ENCODE measurements at regions not wholly inside any gene's neighbourhood (a gene's known extent, or its start where the extent isn't known, plus 50 kb on each side); places are given as distances from the start of the nearest gene placed in this dataset.

DNA sequence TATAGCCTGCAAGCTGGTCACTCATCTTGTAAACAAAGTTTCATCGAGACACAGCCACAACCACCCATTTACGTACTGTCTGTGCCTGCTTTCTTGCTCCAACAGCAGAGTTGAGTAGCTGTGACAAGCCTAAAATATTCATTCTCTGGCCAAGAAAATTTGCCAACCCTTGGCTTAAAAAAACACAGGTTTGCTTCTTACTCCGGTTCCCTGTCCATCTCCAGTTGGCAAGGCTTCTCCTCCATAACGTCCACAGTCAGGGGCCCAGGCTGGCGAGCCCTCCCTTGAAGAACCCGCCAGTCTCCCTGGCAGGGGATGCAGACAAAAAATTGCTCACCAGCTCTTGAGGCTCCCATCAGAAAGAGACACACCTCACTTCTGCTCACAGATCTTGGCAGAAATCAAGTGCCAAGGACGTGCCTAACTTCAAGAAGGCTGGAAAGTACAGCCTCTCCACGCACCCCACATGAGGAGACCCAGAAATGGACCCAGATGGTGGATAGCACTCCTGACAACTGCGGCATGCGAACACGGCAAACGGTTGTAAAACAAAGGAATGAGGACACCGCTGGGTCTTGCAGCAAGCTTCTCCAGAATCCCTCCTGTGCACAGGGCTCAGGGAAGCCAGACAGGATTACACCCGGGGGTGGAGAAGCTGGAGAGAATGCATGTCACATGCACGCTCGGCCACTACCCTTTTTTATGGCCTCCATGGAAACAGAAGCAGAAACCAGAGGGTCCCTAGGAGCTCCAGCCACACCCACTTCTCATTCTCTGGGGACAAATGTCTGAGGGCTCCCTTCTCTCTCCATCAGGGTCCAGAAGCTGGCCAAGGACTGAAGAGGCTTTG is 59.8 kb upstream of the SIRPA start:
- TF ChIP-seq, protein P1, sequence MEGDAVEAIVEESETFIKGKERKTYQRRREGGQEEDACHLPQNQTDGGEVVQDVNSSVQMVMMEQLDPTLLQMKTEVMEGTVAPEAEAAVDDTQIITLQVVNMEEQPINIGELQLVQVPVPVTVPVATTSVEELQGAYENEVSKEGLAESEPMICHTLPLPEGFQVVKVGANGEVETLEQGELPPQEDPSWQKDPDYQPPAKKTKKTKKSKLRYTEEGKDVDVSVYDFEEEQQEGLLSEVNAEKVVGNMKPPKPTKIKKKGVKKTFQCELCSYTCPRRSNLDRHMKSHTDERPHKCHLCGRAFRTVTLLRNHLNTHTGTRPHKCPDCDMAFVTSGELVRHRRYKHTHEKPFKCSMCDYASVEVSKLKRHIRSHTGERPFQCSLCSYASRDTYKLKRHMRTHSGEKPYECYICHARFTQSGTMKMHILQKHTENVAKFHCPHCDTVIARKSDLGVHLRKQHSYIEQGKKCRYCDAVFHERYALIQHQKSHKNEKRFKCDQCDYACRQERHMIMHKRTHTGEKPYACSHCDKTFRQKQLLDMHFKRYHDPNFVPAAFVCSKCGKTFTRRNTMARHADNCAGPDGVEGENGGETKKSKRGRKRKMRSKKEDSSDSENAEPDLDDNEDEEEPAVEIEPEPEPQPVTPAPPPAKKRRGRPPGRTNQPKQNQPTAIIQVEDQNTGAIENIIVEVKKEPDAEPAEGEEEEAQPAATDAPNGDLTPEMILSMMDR (IDR thresholded peaks at IDR 0.05 in 8 of 11, conservative IDR thresholded peaks at IDR 0.05 in 3 of 11): no peak
- no peak for TF ChIP-seq POLR2AphosphoS5 (IDR thresholded peaks at IDR 0.05)
